SK-N-SH treated with all-trans-retinoic acid at 6 μM for 48 hours (cell line): ENCODE measurements at regions not wholly inside any gene's neighbourhood (a gene's known extent, or its start where the extent isn't known, plus 50 kb on each side); places are given as distances from the start of the nearest gene placed in this dataset.

Experiments
- ATAC-seq: fragments of 200-7000 bp; cut with Tn5 transposase; 3 replicates; pipeline ENCODE4 v1.9.1; 2020; ENCODE audit warnings: mild to moderate bottlenecking, moderate library complexity
- ARNTL ChIP-seq: fragments of 450-650 bp; formaldehyde crosslinking; IDR thresholded peaks from 2 replicates; pipeline ENCODE4 v1.5.0; 2020; ENCODE audit warnings: low read depth, mild to moderate bottlenecking, moderate library complexity, borderline replicate concordance
- BACH2 ChIP-seq: fragments of 250-450 bp; sonication (Bioruptor Pico); IDR thresholded peaks from 2 replicates; pipeline ENCODE4 v1.9.0; 2021; ENCODE audit warnings: mild to moderate bottlenecking, borderline replicate concordance
- CSDC2 ChIP-seq: fragments of 250-450 bp; sonication (Bioruptor Pico); IDR thresholded peaks from 2 replicates; pipeline ENCODE4 v1.5.0; 2020; ENCODE audit warnings: mild to moderate bottlenecking, moderate library complexity
- CSRNP3 ChIP-seq: fragments of 250-450 bp; sonication (Bioruptor Pico); IDR thresholded peaks from 2 replicates; pipeline ENCODE4 v1.5.1; 2021; ENCODE audit warnings: mild to moderate bottlenecking, moderate library complexity
- ESRRG ChIP-seq: fragments of 250-450 bp; sonication (Bioruptor Pico); IDR thresholded peaks from 2 replicates; pipeline ENCODE4 v1.6.1; 2021; ENCODE audit warnings: mild to moderate bottlenecking
- GLIS3 ChIP-seq: fragments of 250-450 bp; sonication (Bioruptor Pico); IDR thresholded peaks from 2 replicates; pipeline ENCODE4 v1.5.0; 2020; ENCODE audit warnings: mild to moderate bottlenecking, moderate library complexity
- ISL1 ChIP-seq: fragments of 250-450 bp; sonication (Bioruptor Pico); IDR thresholded peaks from 2 replicates; pipeline ENCODE4 v2.1.2; 2022; ENCODE audit warnings: mild to moderate bottlenecking, moderate library complexity
- OSR1 ChIP-seq: fragments of 250-450 bp; sonication (Bioruptor Pico); IDR thresholded peaks from 2 replicates; pipeline ENCODE4 v1.8.0; 2022; ENCODE audit warnings: moderate library complexity, mild to moderate bottlenecking, inconsistent platforms
- PPARA ChIP-seq: fragments of 250-450 bp; sonication (Bioruptor Pico); IDR thresholded peaks from 2 replicates; pipeline ENCODE4 v1.5.0; 2020; ENCODE audit warnings: mild to moderate bottlenecking, borderline replicate concordance
- RARB ChIP-seq: fragments of 250-450 bp; sonication (Bioruptor Pico); IDR thresholded peaks from 2 replicates; pipeline ENCODE4 v1.8.0; 2021; ENCODE audit warnings: mild to moderate bottlenecking, moderate library complexity
- TCF4 ChIP-seq: fragments of 250-450 bp; sonication (Bioruptor Pico); IDR thresholded peaks from 2 replicates; pipeline ENCODE4 v1.8.0; 2021; ENCODE audit warnings: mild to moderate bottlenecking, moderate library complexity, borderline replicate concordance
- TOX ChIP-seq: fragments of 250-450 bp; sonication (Bioruptor Pico); IDR thresholded peaks from 2 replicates; pipeline ENCODE4 v1.8.0; 2021; ENCODE audit warnings: mild to moderate bottlenecking, moderate library complexity, borderline replicate concordance
- TSHZ2 ChIP-seq: fragments of 250-450 bp; sonication (Bioruptor Pico); IDR thresholded peaks from 2 replicates; pipeline ENCODE4 v1.5.0; 2020; ENCODE audit warnings: mild to moderate bottlenecking, moderate library complexity
- ZC3H10 ChIP-seq: fragments of 250-450 bp; sonication (Bioruptor Pico); IDR thresholded peaks from 2 replicates; pipeline ENCODE4 v1.5.1; 2021; ENCODE audit warnings: mild to moderate bottlenecking, moderate library complexity
- ZFP3 ChIP-seq: fragments of 250-450 bp; sonication (Bioruptor Pico); IDR thresholded peaks from 2 replicates; pipeline ENCODE4 v1.5.0; 2020; ENCODE audit warnings: mild to moderate bottlenecking, moderate library complexity
- ZFP30 ChIP-seq: fragments of 450-650 bp; formaldehyde crosslinking; IDR thresholded peaks from 2 replicates; pipeline ENCODE4 v1.5.0; 2022; ENCODE audit warnings: mild to moderate bottlenecking, moderate library complexity
- ZNF70 ChIP-seq: fragments of 450-650 bp; formaldehyde crosslinking; IDR thresholded peaks from 2 replicates; pipeline ENCODE4 v1.5.0; 2020; ENCODE audit warnings: mild to moderate bottlenecking, moderate library complexity
- ZNF8 ChIP-seq: fragments of 450-650 bp; formaldehyde crosslinking; IDR thresholded peaks from 2 replicates; pipeline ENCODE4 v1.5.0; 2020; ENCODE audit warnings: mild to moderate bottlenecking, moderate library complexity
- TF ChIP-seq, protein P1 (sequence below): fragments of 250-450 bp; sonication (Bioruptor Pico); IDR thresholded peaks from 2 replicates; pipeline ENCODE4 v1.8.0; 2020; ENCODE audit warnings: mild to moderate bottlenecking, moderate library complexity, borderline replicate concordance

DNA sequence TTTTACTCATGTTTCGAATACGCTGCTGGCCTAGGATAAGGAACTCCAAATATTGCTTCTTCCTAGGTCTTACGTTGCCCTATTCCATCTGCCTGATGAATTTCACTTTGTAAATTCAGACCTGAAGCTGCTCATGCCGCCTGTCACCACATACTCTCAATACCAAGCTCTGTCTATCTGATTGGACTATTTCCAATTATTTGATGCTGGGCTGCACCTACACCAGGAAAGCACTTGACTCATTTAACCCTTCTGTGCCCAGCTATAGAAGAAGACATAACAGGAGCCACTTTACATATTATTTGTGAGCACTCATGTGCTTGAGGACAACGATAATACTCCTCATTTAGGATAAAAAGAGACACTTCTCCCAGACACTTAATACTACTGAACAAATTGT is 1293.9 kb upstream of the LRRTM1 start:
- ATAC-seq: no peak
- TF ChIP-seq TCF4 (no peak), TSHZ2 (CRISPR knock-in tag) (no peak), ZFP30 (CRISPR knock-in tag) (no peak), ZFP3 (CRISPR knock-in tag) (no peak), ARNTL (CRISPR knock-in tag) (no peak), BACH2 (CRISPR knock-in tag) (no peak), ESRRG (CRISPR knock-in tag) (no peak), CSDC2 (CRISPR knock-in tag) (no peak), CSRNP3 (no peak), OSR1 (no peak), ZNF8 (CRISPR knock-in tag) (no peak), GLIS3 (no peak), PPARA (no peak), TOX (CRISPR knock-in tag) (no peak), RARB (CRISPR knock-in tag) (no peak)
- TF ChIP-seq, protein P1, sequence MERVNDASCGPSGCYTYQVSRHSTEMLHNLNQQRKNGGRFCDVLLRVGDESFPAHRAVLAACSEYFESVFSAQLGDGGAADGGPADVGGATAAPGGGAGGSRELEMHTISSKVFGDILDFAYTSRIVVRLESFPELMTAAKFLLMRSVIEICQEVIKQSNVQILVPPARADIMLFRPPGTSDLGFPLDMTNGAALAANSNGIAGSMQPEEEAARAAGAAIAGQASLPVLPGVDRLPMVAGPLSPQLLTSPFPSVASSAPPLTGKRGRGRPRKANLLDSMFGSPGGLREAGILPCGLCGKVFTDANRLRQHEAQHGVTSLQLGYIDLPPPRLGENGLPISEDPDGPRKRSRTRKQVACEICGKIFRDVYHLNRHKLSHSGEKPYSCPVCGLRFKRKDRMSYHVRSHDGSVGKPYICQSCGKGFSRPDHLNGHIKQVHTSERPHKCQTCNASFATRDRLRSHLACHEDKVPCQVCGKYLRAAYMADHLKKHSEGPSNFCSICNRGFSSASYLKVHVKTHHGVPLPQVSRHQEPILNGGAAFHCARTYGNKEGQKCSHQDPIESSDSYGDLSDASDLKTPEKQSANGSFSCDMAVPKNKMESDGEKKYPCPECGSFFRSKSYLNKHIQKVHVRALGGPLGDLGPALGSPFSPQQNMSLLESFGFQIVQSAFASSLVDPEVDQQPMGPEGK: no peak

DNA sequence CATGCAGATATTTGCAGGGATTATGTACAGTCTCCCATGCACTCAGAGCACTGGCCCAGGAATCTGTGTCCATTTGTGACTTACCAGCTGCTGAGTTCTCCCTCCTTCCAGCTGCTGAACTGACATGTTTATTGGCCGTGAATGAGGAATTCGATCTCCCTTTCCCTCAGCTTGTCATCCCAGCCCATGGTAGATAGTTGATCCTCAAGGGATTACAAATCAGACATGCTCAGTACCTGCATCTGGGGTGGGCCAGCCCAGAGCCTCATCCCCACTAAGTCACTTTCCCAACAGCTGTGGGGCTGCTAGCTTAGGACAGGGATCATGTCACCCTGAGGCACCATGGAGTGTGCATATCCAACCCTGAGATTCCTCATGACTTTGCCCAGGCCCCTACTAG is 1284.9 kb upstream of the LRRTM1 start:
- ATAC-seq: no peak
- no peak for TF ChIP-seq TSHZ2 (CRISPR knock-in tag)

DNA sequence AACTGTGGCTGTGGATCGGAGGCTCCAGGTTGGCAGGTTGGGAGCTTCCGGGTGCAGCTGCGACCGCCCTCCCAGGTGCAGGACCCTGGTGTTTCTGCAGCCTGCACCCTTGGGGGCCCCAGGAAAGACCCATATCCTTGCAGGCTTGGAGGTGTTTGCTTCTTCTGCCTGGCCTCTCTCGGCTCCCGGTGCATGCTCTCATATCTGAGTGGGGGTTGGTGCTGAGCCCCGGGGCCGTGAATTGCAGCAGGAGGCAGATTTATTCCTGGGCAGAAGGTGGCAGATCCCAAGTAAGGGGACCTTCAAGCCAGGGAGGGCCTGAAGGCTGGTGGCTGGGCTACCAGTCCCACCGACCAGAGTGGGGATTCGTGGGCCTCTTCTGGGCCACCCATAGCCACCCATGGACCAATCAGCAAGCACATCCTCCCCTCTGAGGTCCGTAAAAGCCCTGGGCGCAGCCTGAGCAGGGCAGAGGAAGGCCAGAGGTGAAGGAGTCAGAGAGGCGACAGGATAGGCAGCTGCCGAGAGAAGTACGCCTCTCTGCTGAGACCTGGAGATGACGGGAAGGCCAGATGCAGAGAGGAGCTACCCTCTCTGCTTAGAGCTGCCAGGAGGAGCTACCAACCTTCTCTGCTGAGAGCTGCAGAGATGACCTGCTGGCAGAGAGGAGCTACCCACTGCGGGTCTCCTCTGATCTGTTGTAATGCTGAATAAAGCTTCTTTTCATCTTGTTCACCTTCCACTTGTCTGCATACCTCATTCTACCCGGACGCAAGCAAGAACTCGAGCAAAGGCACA is 1279.0 kb upstream of the LRRTM1 start:
- no peak for ATAC-seq
- TF ChIP-seq TSHZ2 (CRISPR knock-in tag) (no peak), TOX (CRISPR knock-in tag) (no peak), CSRNP3 (no peak), ARNTL (CRISPR knock-in tag) (no peak), ZNF70 (no peak), ZC3H10 (CRISPR knock-in tag) (no peak), RARB (CRISPR knock-in tag) (no peak), BACH2 (CRISPR knock-in tag) (no peak), ISL1 (CRISPR knock-in tag) (no peak)
- TF ChIP-seq, protein P1: no peak
